Gastroesophageal sphincter (tissue), 4 donors: ENCODE measurements at regions not wholly inside any gene's neighbourhood (a gene's known extent, or its start where the extent isn't known, plus 50 kb on each side); places are given as distances from the start of the nearest gene placed in this dataset.

ENCODE experiments used
- ATAC-seq: fragments of 150-250 bp; one replicate; pipeline ENCODE4 v1.9.1; 2016; ENCODE audit warnings: mild to moderate bottlenecking, moderate library complexity
- H3K27ac ChIP-seq, 4 donors: fragments of 200-600 bp; sonication (generic) in 3 of 4; 1 replicate in 3 of 4; 2 replicates in 1 of 4; pipeline ENCODE4 v1.5.1; 2016 to 2019
- H3K27me3 ChIP-seq: fragments of 200-600 bp; sonication (generic); one replicate; pipeline ENCODE4 v1.5.1; 2019
- H3K36me3 ChIP-seq, 2 donors: fragments of 200-600 bp; sonication (generic); one replicate each; pipeline ENCODE4 v1.5.1; 2019; ENCODE audit warnings: control low read depth in 1 of 2
- H3K4me1 ChIP-seq, 3 donors: fragments of 200-600 bp; sonication (generic); 1 replicate in 2 of 3; 2 replicates in 1 of 3; pipeline ENCODE4 v1.5.1; 2016 to 2019; ENCODE audit warnings: control low read depth in 2 of 3
- H3K4me3 ChIP-seq, 2 donors: fragments of 200-600 bp; sonication (generic); one replicate each; pipeline ENCODE4 v1.5.1; 2019; ENCODE audit warnings: mild to moderate bottlenecking in 1 of 2, moderate library complexity in 1 of 2
- H3K9me3 ChIP-seq, 3 donors: fragments of 200-600 bp; sonication (generic); one replicate each; pipeline ENCODE4 v1.5.1; 2017 to 2019; ENCODE audit warnings: control low read depth in 2 of 3
- EP300 ChIP-seq: sonication (generic); formaldehyde crosslinking; IDR thresholded peaks from one replicate; pipeline ENCODE4 v1.6.1; 2017; ENCODE audit warnings: antibody characterized with exemption, mild to moderate bottlenecking
- POLR2A ChIP-seq, 2 donors: fragments of 450-650 bp; IDR thresholded peaks; one replicate each; pipeline ENCODE4 v1.6.1; 2017; ENCODE audit warnings: antibody characterized with exemption in 2 of 2, mild to moderate bottlenecking in 2 of 2, moderate library complexity in 1 of 2
- POLR2AphosphoS5 ChIP-seq: sonication (generic); formaldehyde crosslinking; IDR thresholded peaks from one replicate; pipeline ENCODE4 v1.6.1; 2017; ENCODE audit warnings: antibody characterized with exemption
- WGBS, 2 donors: methylation state at CpG; one replicate each; pipeline ENCODE4 v1.1.5; 2018; ENCODE audit warnings: low coverage in 1 of 2; 5-methylcytosine and 5-hydroxymethylcytosine counted together
- TF ChIP-seq, protein P1 (sequence below), 4 experiments: fragments of 200-600 bp in 2 of 4; fragments of 450-650 bp in 2 of 4; sonication (generic) in 1 of 4; IDR thresholded peaks; one replicate each; pipeline ENCODE4 v1.5.1; 2017 to 2019; ENCODE audit warnings: antibody characterized with exemption in 4 of 4, mild to moderate bottlenecking in 2 of 4, moderate library complexity in 2 of 4

- WGBS, 2 donors, result 15% methylated on average over 2 of the region's 3 CpGs; no CpG with 5 or more reads in 1 of the 2 donors
Observed at GRCh38 chrX:106437407-106437806, 174.4 kb upstream of the RADX start.

DNA sequence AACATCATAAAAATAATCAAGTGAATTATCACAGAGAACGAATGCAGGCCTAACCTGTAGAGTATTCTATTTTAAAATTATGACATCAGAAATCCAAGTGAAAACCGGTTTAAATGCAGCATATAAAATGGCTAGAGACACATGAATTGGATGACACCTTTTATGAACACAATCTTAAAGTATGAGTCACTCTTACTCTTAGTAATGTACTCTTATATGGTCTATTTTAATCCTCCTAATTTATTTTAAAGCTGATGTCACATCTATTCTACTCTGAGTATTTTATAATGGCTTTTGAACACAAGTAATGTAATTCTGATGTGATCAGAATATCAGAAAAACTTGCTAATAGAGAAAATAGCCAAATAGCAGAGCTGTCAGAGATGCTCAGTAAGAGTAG is 161.4 kb upstream of the RADX start:
- no peaks in the 10 kb centered on the region for H3K4me1 ChIP-seq

More at GRCh38 chrX:106437407-106437806, 174.4 kb upstream of the RADX start:
- no peaks in the 10 kb centered on the region for H3K27me3 ChIP-seq
- no peaks in the 10 kb centered on the region for H3K4me1 ChIP-seq
- TF ChIP-seq POLR2A (IDR thresholded peaks at IDR 0.05), result no peak
- no peak for TF ChIP-seq POLR2AphosphoS5
- TF ChIP-seq, protein P1, sequence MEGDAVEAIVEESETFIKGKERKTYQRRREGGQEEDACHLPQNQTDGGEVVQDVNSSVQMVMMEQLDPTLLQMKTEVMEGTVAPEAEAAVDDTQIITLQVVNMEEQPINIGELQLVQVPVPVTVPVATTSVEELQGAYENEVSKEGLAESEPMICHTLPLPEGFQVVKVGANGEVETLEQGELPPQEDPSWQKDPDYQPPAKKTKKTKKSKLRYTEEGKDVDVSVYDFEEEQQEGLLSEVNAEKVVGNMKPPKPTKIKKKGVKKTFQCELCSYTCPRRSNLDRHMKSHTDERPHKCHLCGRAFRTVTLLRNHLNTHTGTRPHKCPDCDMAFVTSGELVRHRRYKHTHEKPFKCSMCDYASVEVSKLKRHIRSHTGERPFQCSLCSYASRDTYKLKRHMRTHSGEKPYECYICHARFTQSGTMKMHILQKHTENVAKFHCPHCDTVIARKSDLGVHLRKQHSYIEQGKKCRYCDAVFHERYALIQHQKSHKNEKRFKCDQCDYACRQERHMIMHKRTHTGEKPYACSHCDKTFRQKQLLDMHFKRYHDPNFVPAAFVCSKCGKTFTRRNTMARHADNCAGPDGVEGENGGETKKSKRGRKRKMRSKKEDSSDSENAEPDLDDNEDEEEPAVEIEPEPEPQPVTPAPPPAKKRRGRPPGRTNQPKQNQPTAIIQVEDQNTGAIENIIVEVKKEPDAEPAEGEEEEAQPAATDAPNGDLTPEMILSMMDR (IDR thresholded peaks at IDR 0.05), result no peak
- TF ChIP-seq EP300, result no peak
- H3K27ac ChIP-seq, result no peak overlapping the region
- H3K36me3 ChIP-seq, result no peaks in the 10 kb centered on the region
- H3K9me3 ChIP-seq, result no peaks in the 10 kb centered on the region
- no peak overlapping the region for H3K4me3 ChIP-seq
- ATAC-seq, result no peak

DNA sequence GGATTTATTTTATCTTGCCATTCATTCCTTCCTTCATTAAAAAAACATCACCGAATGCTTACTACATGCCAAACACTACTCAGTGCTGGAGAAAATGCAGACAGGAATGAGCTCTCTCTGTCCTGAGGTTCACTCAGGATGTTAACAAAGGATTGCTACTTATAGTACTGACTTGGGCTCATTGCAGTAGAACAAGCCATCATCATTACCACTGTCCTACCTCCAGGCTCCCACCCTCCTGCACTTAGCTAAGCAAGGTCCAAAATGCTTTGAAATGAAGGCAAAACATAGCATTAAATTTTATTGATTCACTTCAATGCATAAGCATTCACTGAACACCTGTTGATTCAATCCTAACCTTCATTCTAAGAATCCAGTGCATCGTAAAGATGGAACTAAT is 159.8 kb upstream of the RADX start:
- H3K36me3 ChIP-seq, result no peaks in the 10 kb centered on the region
- H3K9me3 ChIP-seq, result no peaks in the 10 kb centered on the region
- H3K27ac ChIP-seq, result no peak overlapping the region
- no peak overlapping the region for H3K4me3 ChIP-seq
- no peaks in the 10 kb centered on the region for H3K27me3 ChIP-seq
- H3K4me1 ChIP-seq, result no peaks in the 10 kb centered on the region
- no peak for TF ChIP-seq POLR2A (IDR thresholded peaks at IDR 0.05)
- TF ChIP-seq, protein P1 (IDR thresholded peaks at IDR 0.05), result no peak
- no peak for TF ChIP-seq EP300
- no peak for TF ChIP-seq POLR2AphosphoS5
- 88 to 100% methylated on average over 1 to 2 of the region's 2 CpGs for WGBS, 2 donors
- no peak for ATAC-seq

More for the DNA sequence above, 161.4 kb upstream of the RADX start:
- Histone ChIP-seq H3K9me3 (no peaks in the 10 kb centered on the region), H3K36me3 (no peaks in the 10 kb centered on the region), H3K27me3 (no peaks in the 10 kb centered on the region), H3K4me3 (no peak overlapping the region), H3K27ac (no peak overlapping the region)
- WGBS, 2 donors, result 43 to 52% methylated on average over 2 of the region's 2 CpGs
- ATAC-seq, result no peak
- TF ChIP-seq, protein P1 (IDR thresholded peaks at IDR 0.05), result no peak
- no peak for TF ChIP-seq POLR2A (IDR thresholded peaks at IDR 0.05)
- no peak for TF ChIP-seq POLR2AphosphoS5
- no peak for TF ChIP-seq EP300

- no peak overlapping the region for H3K27ac ChIP-seq
- H3K4me1 ChIP-seq, result no peaks in the 10 kb centered on the region
- no peak for ATAC-seq
- no peaks in the 10 kb centered on the region for H3K36me3 ChIP-seq
- no peak overlapping the region for H3K4me3 ChIP-seq
- WGBS, 2 donors, result 92 to 100% methylated on average over 1 of the region's 1 CpG
- TF ChIP-seq, protein P1 (IDR thresholded peaks at IDR 0.05), result no peak
- no peak for TF ChIP-seq POLR2AphosphoS5
- TF ChIP-seq POLR2A (IDR thresholded peaks at IDR 0.05), result no peak
- TF ChIP-seq EP300, result no peak
- no peaks in the 10 kb centered on the region for H3K9me3 ChIP-seq
- no peaks in the 10 kb centered on the region for H3K27me3 ChIP-seq
Observed at GRCh38 chrX:106454991-106455390, 156.8 kb upstream of the RADX start.

DNA sequence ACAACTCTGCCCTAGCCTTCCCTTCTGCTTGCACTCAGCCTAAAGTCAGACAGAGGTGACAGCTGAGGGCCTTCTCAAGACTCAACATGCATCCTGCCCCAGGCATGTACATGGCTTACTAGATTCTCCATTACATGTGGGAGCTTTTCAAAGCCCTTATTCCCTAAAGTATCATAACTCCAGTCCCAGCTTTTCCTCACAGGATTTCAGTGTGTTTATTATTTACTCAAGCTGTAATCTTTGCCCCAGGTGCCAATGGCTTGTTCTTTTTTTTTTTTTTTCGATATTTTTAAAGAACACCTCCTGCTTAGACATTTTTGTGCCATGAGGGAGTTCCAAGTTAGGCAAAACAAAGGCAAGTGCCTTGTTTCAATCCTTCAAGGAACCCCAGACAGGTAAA is 154.0 kb upstream of the RADX start:
- no peaks in the 10 kb centered on the region for H3K27me3 ChIP-seq
- no peaks in the 10 kb centered on the region for H3K4me1 ChIP-seq
- no peak for ATAC-seq
- no peak overlapping the region for H3K27ac ChIP-seq
- TF ChIP-seq POLR2AphosphoS5, result no peak
- TF ChIP-seq, protein P1 (IDR thresholded peaks at IDR 0.05), result no peak
- TF ChIP-seq POLR2A (IDR thresholded peaks at IDR 0.05), result no peak
- TF ChIP-seq EP300, result no peak
- no peak overlapping the region for H3K4me3 ChIP-seq
- 33% methylated on average over 1 of the region's 1 CpG; no CpG with 5 or more reads in 1 of the 2 donors for WGBS, 2 donors
- H3K36me3 ChIP-seq, result no peaks in the 10 kb centered on the region
- no peaks in the 10 kb centered on the region for H3K9me3 ChIP-seq
